Activated CD4-positive, CD25-positive, alpha-beta regulatory T cell treated with anti-CD3 and anti-CD28 coated beads, Interleukin-2, amount 50 U/mL, for 24 hours (primary cell): ENCODE measurements at regions not wholly inside any gene's neighbourhood (a gene's known extent, or its start where the extent isn't known, plus 50 kb on each side); places are given as distances from the start of the nearest gene placed in this dataset.
"Not testable (repeated sequence)": the region's sequence is repeated elsewhere in the genome, so short reads cannot be mapped to it uniquely, and the experiment has no call there.

Experiments used
- ATAC-seq, 2 donors: fragments of 150-1000 bp; cut with Tn5 transposase; one replicate each; pipeline ENCODE4 v1.10.0; 2021; ENCODE audit warnings: mild to moderate bottlenecking in 1 of 2, moderate library complexity in 1 of 2

- no peak for ATAC-seq
Measured at GRCh38 chr3:94413336-94414108, 350.7 kb downstream of the NSUN3 start.

- no peak for ATAC-seq
Measured at GRCh38 chr3:94414418-94414817, 351.6 kb downstream of the NSUN3 start.

GRCh38 chr3:94416768-94417167, 353.9 kb downstream of the NSUN3 start:
- ATAC-seq, result no peak

GRCh38 chr3:94417963-94418455, 355.1 kb downstream of the NSUN3 start:
- ATAC-seq, result no peak

- ATAC-seq, result no peak
Measured at GRCh38 chr3:94420931-94421330, 358.1 kb downstream of the NSUN3 start.

- ATAC-seq, result no peak
Measured at GRCh38 chr3:94423578-94423977, 360.7 kb downstream of the NSUN3 start.

GRCh38 chr3:94429517-94429916, 366.7 kb downstream of the NSUN3 start:
- ATAC-seq, result no peak

GRCh38 chr3:94431876-94432570, 369.2 kb downstream of the NSUN3 start:
- no peak for ATAC-seq

GRCh38 chr3:94433811-94434210, 370.9 kb downstream of the NSUN3 start:
- no peak for ATAC-seq

GRCh38 chr3:94440767-94441493, 378.1 kb downstream of the NSUN3 start:
- no peak for ATAC-seq

GRCh38 chr3:94441494-94441847, 378.6 kb downstream of the NSUN3 start:
- no peak for ATAC-seq

- no peak for ATAC-seq
Measured at GRCh38 chr3:94453864-94454263, 391.0 kb downstream of the NSUN3 start.

- ATAC-seq, result no peak
Measured at GRCh38 chr3:94459167-94459566, 396.3 kb downstream of the NSUN3 start.

- ATAC-seq, result no peak
Measured at GRCh38 chr3:94460931-94461330, 398.1 kb downstream of the NSUN3 start.

- no peak for ATAC-seq
Measured at GRCh38 chr3:94462931-94463330, 400.1 kb downstream of the NSUN3 start.

- no peak for ATAC-seq
Measured at GRCh38 chr3:94472511-94472910, 409.6 kb downstream of the NSUN3 start.

GRCh38 chr3:94481226-94481898, 418.5 kb downstream of the NSUN3 start:
- no peak for ATAC-seq

GRCh38 chr3:94482686-94483085, 419.8 kb downstream of the NSUN3 start:
- no peak for ATAC-seq

GRCh38 chr3:94483403-94483802, 420.5 kb downstream of the NSUN3 start:
- ATAC-seq, result no peak

GRCh38 chr3:94494992-94495391, 432.1 kb downstream of the NSUN3 start:
- ATAC-seq, result no peak

GRCh38 chr3:94500146-94500545, 437.3 kb downstream of the NSUN3 start:
- ATAC-seq, result no peak

- not testable (repeated sequence) for ATAC-seq
Measured at GRCh38 chr3:94507354-94507753, 444.5 kb downstream of the NSUN3 start.

- no peak for ATAC-seq
Measured at GRCh38 chr3:94512876-94513275, 450.0 kb downstream of the NSUN3 start.
